ENCODE measurements at regions not wholly inside any gene's neighbourhood (a gene's known extent, or its start where the extent isn't known, plus 50 kb on each side); places are given as distances from the start of the nearest gene placed in this dataset.

- TF ChIP-seq CTCF (IDR thresholded peaks at IDR 0.05), result no peak
Measured at GRCh38 chr12:76232013-76232412, 116.2 kb downstream of the BBS10 start.

DNA sequence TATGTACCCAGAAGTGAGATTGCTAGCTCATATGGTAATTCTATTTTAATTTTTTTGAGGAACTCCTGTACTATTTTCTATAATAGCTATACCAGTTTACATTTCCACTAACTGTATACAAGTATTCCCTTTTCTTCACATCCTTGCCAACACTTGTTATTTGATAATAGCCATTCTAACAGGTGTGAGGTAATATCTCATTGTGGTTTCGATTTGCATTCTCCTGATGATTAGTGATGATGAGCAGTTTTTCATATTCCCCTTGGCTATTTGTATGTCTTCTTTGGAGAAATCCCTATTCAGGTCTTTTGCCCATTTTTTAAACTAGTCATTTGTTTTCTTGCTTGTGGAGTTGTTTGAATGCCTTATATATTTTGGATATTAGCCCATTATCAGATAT lies 121.3 kb downstream of the BBS10 start:
- no peak for TF ChIP-seq CTCF (IDR thresholded peaks at IDR 0.05)

DNA sequence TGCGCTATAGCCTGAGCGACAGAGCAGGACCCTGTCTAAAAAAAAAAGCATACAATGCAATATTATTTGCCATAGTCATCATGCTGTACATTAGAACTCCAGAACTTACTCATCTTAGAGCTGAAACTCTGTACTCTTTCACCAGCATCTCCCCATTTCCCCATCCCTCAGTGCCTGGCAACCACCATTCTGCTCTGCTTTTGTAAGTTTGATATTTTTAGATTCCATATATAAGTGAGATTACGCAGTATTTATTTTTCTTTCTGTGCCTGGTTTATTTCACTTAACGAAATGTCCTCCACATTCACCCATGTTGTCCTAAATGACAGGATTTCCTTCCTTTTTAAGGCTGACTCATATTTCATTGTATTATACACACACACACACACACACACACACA lies 121.8 kb downstream of the BBS10 start:
- no peak for TF ChIP-seq CTCF (IDR thresholded peaks at IDR 0.05)

GRCh38 chr12:76223869-76224268 lies 124.3 kb downstream of the BBS10 start:
- no peak for TF ChIP-seq CTCF (IDR thresholded peaks at IDR 0.05)

GRCh38 chr12:76220980-76221379 lies 127.2 kb downstream of the BBS10 start:
- no peak for TF ChIP-seq CTCF (IDR thresholded peaks at IDR 0.05)

GRCh38 chr12:76219806-76220205 lies 128.4 kb downstream of the BBS10 start:
- TF ChIP-seq CTCF (IDR thresholded peaks at IDR 0.05), result no peak

DNA sequence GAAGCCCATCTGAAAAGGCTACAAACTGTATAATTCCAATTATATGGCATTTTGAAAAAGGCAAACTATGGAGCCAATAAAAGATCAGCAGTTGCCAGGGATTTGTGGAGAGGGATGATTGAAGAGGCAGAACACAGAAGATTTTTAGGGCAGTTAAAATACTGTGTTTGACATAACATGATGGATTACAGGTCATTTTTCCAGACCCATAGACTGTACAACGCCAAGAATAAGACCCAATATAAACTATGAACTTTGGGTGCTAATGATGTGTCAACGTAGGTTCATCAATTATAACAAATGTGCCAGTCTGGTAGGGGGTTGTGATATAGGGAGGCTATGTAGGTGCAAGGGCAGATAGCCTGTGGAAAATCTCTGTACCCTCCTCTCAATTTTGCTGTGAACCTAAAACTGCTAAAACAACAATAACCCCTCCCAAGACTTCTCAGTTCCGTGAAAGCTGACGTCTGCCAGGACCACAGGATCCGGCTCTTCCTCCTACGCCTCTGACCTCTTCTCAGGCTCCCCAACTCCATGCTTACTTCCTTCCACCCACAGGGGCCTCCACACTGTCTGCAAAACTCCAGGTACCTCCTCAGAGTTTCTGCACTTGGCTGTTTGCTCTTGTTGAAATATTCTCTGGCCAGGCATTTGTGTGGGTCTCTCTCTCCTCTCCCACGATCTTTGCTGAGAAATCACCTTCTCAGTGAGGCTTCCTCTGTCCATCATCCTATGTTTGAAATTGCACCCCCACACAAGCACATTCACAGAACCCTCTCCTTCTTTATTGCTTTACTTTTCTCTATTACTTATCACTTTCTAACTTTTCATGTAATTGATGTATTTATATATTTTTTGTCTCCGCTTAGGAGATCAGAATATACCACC lies 131.4 kb downstream of the BBS10 start:
- no peak for TF ChIP-seq CTCF (IDR thresholded peaks at IDR 0.05)

All from LNCAP (cell line).